Upper lobe of left lung (tissue), 4 donors: ENCODE measurements at regions not wholly inside any gene's neighbourhood (a gene's known extent, or its start where the extent isn't known, plus 50 kb on each side); places are given as distances from the start of the nearest gene placed in this dataset.

Experiments used
- CTCF ChIP-seq, 6 experiments: fragments of 450-650 bp in 4 of 6; fragments of 200-600 bp in 2 of 6; sonication (generic) in 2 of 6; IDR thresholded peaks; one replicate each; pipeline ENCODE4 v1.5.1; 2016 to 2019; ENCODE audit warnings: antibody characterized with exemption in 6 of 6
- EP300 ChIP-seq, 4 donors: sonication (generic); formaldehyde crosslinking; IDR thresholded peaks; one replicate each; pipeline ENCODE4 v1.5.1; 2017; ENCODE audit warnings: antibody characterized with exemption in 4 of 4, control low read depth in 2 of 4

- TF ChIP-seq CTCF (IDR thresholded peaks at IDR 0.05) = no peak
- no peak for TF ChIP-seq EP300 (IDR thresholded peaks at IDR 0.05)
These were observed 651.9 kb upstream of the COBL start for GRCh38 chr7:51968461-51968860.
